ENCODE measurements at regions not wholly inside any gene's neighbourhood (a gene's known extent, or its start where the extent isn't known, plus 50 kb on each side); places are given as distances from the start of the nearest gene placed in this dataset.

DNA sequence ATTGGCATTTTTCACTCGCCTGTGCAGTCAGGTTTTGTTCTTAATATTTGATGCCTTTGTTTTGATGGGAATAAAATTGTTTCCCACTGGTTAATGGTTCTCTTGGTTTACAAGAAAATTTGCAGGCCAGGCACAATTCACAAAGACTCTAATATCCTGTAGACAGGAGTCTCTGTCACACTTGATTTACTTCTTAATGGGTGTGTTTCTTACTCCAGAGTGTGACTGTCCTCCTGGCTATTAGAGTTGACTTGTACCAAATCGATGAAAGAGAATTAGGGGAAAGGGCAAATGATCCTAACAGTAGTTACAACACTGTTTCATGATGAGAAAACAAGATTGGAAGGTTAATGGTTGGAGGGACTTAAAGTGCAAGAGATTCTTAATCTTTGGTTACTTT is 142.8 kb upstream of the SV2C start:
- no peak for DNase-seq (ENCODE audit: low spot score)
- TF ChIP-seq, protein P1, sequence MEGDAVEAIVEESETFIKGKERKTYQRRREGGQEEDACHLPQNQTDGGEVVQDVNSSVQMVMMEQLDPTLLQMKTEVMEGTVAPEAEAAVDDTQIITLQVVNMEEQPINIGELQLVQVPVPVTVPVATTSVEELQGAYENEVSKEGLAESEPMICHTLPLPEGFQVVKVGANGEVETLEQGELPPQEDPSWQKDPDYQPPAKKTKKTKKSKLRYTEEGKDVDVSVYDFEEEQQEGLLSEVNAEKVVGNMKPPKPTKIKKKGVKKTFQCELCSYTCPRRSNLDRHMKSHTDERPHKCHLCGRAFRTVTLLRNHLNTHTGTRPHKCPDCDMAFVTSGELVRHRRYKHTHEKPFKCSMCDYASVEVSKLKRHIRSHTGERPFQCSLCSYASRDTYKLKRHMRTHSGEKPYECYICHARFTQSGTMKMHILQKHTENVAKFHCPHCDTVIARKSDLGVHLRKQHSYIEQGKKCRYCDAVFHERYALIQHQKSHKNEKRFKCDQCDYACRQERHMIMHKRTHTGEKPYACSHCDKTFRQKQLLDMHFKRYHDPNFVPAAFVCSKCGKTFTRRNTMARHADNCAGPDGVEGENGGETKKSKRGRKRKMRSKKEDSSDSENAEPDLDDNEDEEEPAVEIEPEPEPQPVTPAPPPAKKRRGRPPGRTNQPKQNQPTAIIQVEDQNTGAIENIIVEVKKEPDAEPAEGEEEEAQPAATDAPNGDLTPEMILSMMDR (IDR thresholded peaks at IDR 0.05; ENCODE audit: extremely low read depth, insufficient read depth, missing control alignments) = no peak
- in situ Hi-C loops (cut with MboI; ENCODE audit: low pct_unique_long_range_greater_than_20kb, low sequenced_read_pairs, unreplicated experiment) = no loop called here

DNA sequence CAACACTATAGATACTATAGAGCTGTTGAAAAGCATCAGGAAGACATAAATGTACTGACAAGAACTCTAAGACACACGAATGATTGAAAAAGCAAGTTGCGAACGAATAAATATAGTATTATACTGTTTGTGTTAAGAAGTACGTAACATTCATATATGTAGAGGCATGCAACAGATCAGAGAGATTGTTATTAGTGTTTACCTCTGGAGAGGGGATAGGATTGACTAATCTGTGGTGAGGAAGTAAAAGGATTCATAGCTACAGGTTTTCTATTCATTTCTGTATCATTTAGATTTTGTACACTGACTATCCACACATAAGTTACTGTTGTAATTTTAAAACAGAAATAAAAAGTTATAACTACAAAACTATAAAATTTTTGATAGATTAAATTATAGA is 147.6 kb upstream of the SV2C start:
- DNase-seq (ENCODE audit: low spot score) = no peak
- in situ Hi-C loops (cut with MboI; ENCODE audit: low pct_unique_long_range_greater_than_20kb, low sequenced_read_pairs, unreplicated experiment) = no loop called here
- TF ChIP-seq, protein P1 (IDR thresholded peaks at IDR 0.05; ENCODE audit: extremely low read depth, insufficient read depth, missing control alignments) = no peak

DNA sequence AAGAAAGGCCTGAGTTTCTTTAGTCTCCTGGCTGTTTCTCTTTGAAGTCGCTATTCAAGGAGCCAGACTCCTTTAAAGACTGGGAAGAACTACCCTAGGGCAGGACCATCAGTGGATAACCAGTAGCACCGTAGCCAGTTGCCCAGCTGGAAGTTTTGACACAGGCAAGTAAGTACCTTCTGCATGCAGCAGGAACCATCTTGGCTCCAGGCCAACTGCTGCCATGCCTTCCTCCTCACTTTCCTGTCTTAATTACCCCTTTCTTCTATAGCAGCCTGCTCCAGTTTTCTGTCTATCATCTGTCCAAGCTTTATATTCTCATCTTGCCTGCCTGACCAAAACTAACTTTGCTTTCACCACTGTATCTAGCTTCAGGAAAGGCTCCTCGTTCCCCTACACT is 149.7 kb upstream of the SV2C start:
- TF ChIP-seq, protein P1 (IDR thresholded peaks at IDR 0.05; ENCODE audit: extremely low read depth, insufficient read depth, missing control alignments) = no peak
- in situ Hi-C loops (cut with MboI; ENCODE audit: low pct_unique_long_range_greater_than_20kb, low sequenced_read_pairs, unreplicated experiment) = no loop called here

DNA sequence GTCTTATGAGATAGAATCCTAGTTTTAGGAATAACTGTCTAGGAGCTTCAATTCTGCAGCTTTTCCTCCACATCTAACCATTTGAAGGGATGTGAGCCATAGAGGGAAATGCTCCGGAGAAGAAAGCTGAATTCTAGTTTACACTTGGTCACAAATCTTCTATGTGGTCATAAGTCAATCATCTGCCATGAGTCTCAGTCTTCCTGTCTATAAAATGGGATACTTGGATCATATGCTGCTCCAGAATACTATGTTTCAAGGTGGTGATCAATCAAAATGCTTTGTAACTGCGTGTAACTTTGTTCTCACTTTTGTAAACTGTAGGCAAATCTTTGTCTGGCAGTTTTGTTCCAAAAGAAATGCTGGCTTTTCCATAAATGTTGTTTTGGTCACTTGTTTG is 152.0 kb upstream of the SV2C start:
- no peak for DNase-seq (ENCODE audit: low spot score)
- TF ChIP-seq, protein P1 (IDR thresholded peaks at IDR 0.05; ENCODE audit: extremely low read depth, insufficient read depth, missing control alignments) = no peak
- in situ Hi-C loops (cut with MboI; ENCODE audit: low pct_unique_long_range_greater_than_20kb, low sequenced_read_pairs, unreplicated experiment) = no loop called here

More for the DNA sequence above, 149.7 kb upstream of the SV2C start:
- no peak for DNase-seq (ENCODE audit: low spot score)

DNA sequence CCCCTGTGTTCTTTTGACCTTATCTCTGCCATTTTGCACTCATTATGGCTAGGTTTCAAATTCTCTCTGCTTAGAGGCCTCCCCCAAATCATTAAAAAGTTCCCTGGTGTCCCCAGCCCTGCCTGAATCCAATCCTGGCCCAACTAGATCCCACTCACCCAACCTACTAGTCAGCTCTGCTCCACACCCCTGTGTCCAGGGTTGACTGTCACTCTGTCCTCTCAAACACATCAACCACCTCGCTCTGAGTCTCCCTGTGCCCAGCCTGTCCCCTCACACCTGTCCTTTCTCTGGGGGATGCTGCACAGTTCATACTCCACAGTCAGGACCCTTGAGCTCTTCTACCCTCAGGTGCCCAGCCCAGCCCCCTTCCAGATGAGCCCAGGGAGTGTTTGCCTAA is 154.2 kb upstream of the SV2C start:
- in situ Hi-C loops (cut with MboI; ENCODE audit: low pct_unique_long_range_greater_than_20kb, low sequenced_read_pairs, unreplicated experiment) = no loop called here
- DNase-seq (ENCODE audit: low spot score) = no peak
- TF ChIP-seq, protein P1 (IDR thresholded peaks at IDR 0.05; ENCODE audit: extremely low read depth, insufficient read depth, missing control alignments) = no peak

DNA sequence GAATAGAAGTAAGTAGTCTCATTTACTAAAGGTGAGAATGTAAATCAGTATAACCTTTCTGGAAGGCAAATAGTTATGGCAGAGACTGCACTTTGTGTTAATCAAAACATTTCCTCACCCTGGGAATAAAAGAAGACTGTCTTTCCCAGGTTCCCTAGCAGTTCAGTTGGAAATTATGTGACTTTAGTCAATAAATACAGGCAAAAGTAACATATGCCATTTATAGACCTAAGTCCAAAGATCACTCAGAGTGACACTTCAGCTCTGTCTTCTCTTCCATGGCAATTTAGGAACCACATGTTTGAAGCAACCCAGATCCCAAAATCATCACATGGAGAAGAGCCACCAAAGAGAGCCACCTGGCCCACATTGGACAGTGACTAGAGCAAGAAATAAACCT is 160.7 kb upstream of the SV2C start:
- in situ Hi-C loops (cut with MboI; ENCODE audit: low pct_unique_long_range_greater_than_20kb, low sequenced_read_pairs, unreplicated experiment) = no loop called here
- TF ChIP-seq, protein P1 (IDR thresholded peaks at IDR 0.05; ENCODE audit: extremely low read depth, insufficient read depth, missing control alignments) = no peak

DNA sequence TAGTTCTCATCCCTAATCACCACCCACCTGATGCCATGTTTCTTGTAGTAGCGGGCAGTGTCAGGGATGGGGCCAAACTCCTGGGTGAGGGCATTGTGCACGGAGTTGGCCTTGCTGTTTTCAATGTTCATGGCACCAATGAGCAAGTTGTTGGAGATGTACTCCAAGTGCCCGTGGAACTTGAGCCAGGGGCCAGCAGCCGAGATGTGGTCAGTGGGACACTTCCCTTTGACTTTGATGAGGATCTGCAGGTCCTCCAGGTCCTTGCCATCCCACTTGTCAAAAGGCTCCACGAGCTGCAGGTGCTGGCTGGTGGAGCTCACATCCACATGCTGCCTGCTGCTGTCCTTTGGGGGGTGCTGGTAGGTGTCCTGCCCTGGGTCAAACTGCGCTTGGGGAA is 162.2 kb upstream of the SV2C start:
- no peak for DNase-seq (ENCODE audit: low spot score)
- TF ChIP-seq, protein P1 (IDR thresholded peaks at IDR 0.05; ENCODE audit: extremely low read depth, insufficient read depth, missing control alignments) = no peak
- in situ Hi-C loops (cut with MboI; ENCODE audit: low pct_unique_long_range_greater_than_20kb, low sequenced_read_pairs, unreplicated experiment) = no loop called here

More for the DNA sequence above, 160.7 kb upstream of the SV2C start:
- no peak for DNase-seq (ENCODE audit: low spot score)
